G401 (cell line): ENCODE measurements at regions not wholly inside any gene's neighbourhood (a gene's known extent, or its start where the extent isn't known, plus 50 kb on each side); places are given as distances from the start of the nearest gene placed in this dataset.

Experiments
- DNase-seq: peaks from one replicate; pipeline ENCODE4 v3.0.0-alpha.2; 2015; ENCODE audit warnings: low spot score
- in situ Hi-C: cut with HindIII; loops from 2 replicates; pipeline ENCODE4 v1.10.0; 2016; ENCODE audit warnings: low sequenced_read_pairs, mixed read lengths

- no peak for DNase-seq
- in situ Hi-C loops: no loop called here
These were observed 702.3 kb downstream of the TRIML1 start for GRCh38 chr4:188841523-188841922.

GRCh38 chr4:188854436-188854835 is 715.2 kb downstream of the TRIML1 start:
- no peak for DNase-seq
- in situ Hi-C loops: no loop called here

DNA sequence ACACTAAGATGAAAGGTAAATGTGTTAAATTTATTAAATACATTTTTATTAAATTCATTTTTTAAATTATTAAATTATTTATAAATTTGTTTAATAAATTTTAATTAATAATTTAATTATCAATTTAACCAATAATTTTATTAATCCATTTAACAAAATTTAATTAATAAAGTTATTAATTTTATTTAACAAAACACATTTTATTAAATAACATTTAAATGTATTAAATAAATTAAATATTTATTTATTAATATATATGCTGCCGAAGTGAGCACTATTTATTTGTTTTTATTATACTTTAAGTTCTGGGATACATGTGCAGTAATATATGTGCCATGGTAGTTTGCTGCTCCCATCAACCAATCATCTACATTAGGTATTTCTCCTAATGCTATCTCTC is 719.5 kb downstream of the TRIML1 start:
- DNase-seq: no peak
- in situ Hi-C loops: no loop called here

DNA sequence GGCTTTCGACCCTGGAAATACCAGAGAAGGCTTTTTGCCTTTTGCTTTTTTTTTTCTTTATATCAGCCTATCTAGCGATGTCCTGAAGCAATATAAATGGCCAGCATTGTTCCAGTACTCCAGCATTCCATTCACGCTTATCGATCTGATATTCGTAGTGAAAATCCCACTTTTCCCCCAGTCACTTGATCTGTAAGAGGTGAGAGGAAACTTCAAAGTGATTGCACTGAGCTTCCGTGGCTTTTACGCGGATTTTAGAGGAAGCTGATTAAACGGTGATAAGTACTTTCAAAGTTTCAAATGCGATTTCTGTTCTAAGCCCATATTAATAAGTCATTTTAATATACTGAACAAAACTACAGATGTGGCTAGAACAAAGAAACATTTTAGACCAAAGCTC is 725.5 kb downstream of the TRIML1 start:
- in situ Hi-C loops: no loop called here

GRCh38 chr4:188867796-188868195 is 728.6 kb downstream of the TRIML1 start:
- in situ Hi-C loops: no loop called here
- DNase-seq: no peak

More for the DNA sequence above, 725.5 kb downstream of the TRIML1 start:
- no peak for DNase-seq

GRCh38 chr4:188869581-188869980 is 730.3 kb downstream of the TRIML1 start:
- in situ Hi-C loops: no loop called here

GRCh38 chr4:188872809-188873208 is 733.6 kb downstream of the TRIML1 start:
- in situ Hi-C loops: no loop called here
- no peak for DNase-seq

More at GRCh38 chr4:188869581-188869980, 730.3 kb downstream of the TRIML1 start:
- no peak for DNase-seq

DNA sequence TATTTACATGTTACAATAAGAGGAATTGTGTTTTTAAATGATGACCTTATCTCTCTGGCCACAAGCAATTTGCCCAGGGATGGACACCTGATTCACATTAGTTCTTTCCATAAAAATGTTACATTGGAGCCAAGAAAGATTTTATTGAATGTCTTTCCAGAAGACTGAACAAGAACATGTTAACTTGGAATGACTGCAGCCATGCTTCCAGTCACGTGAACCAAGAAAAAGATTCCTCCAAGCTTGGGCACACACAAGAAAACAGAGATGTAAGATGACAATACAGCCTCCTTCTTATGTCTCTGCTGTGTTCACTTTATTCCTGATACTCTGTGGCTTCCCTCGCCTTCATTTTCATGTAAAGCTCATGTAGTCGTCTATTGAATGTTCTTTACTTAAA is 737.6 kb downstream of the TRIML1 start:
- in situ Hi-C loops: no loop called here
- no peak for DNase-seq

- DNase-seq: no peak
- in situ Hi-C loops: no loop called here
These were observed 740.4 kb downstream of the TRIML1 start for GRCh38 chr4:188879598-188879997.

GRCh38 chr4:188887905-188888304 is 748.7 kb downstream of the TRIML1 start:
- no peak for DNase-seq
- in situ Hi-C loops: no loop called here

GRCh38 chr4:188892837-188893236 is 753.6 kb downstream of the TRIML1 start:
- in situ Hi-C loops: no loop called here
- no peak for DNase-seq

DNA sequence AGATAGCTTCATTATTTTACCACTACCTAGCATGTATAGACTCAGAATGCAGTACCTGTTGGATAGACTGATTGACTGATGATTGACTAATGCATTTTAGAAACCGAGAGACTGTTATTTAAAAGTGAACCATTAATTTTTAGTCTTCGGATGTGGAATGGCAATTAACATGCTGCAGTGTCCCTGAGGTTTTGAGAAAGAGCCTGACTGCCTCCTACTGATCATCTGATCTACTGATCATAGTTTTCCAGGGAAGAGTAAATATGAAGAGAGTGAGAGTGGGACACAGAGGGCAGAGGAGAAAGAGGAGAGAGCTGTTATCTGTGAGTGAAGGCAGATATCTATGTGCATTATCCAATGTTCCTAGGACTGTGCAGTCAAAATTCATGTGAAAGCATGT is 764.7 kb downstream of the TRIML1 start:
- in situ Hi-C loops: no loop called here
- DNase-seq: no peak

GRCh38 chr4:188904617-188905016 is 765.4 kb downstream of the TRIML1 start:
- in situ Hi-C loops: no loop called here
- DNase-seq: no peak

DNA sequence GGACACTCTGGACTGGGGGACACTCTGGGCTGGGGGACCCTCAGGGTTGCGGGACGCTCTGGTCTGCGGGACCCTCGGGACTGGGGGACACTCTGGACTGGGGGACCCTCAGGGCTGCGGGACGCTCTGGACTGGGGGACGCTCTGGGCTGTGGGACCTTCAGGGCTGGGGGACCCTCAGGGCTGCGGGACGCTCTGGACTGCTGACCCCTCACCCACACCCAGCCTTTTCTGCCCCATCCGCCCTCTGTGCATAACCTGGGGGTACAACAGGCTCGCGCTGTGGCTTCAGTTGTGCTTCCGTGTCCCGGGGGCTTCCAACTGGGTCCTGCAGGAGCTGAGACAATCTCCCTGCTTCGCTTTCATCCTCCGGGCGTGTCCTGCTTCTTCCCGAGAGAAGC is 766.0 kb downstream of the TRIML1 start:
- in situ Hi-C loops: no loop called here
- DNase-seq: no peak

DNA sequence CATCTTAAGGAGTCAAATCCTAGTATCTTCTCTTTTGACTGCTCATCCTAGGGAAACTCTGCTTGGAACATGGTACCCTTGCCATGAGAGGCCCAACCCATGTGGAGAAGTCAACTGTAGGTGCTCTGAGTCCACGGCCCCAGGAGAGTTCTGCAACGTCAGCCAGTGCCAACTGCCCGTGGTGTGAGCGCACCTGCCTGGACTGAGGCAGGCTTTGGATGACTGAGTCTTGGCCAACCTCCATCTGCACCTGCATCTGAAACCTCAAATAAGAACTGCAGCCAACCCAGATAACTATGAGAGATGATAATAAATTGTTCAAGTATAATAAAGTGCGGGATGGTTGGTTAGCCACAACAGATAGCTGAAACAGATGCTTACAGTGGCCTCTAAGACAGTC is 772.0 kb downstream of the TRIML1 start:
- DNase-seq: no peak
- in situ Hi-C loops: no loop called here

DNA sequence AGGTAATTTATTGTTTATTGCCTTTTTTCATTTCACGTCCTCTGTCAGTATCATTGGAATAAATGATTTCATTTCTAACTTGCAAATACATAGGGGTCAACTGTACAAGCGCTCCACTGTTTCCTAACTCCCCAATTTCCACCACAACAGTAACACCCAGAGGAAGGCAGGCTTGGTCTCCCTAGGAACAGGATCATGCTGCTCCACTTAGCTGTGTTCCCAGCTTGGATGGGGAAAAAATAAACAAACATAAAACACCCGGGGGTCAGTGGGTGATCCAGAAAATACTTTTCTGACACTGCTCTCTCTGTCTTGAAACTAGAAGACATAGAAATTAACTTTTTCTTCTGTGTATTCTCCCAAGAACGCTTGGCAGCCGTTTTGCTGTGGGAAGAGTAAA is 772.5 kb downstream of the TRIML1 start:
- no peak for DNase-seq
- in situ Hi-C loops: no loop called here

DNA sequence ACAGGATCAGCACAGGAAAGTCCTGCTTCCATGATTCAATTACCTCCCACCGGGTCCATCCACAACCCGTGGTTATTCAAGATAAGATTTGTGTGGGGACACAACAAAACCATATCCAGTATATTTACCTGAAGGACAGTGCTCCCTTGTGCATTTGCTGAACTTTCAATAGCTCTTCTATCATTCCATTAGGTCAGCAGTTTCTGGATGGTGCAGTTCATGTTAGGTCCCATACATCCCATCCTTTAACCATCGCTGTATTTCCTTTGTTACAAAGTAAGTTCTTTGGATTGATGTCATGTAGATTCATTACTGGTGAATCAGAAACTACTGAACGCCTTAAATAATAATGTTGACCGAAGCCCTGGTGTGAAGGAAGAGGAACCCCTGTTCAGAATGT is 775.9 kb downstream of the TRIML1 start:
- in situ Hi-C loops: no loop called here

GRCh38 chr4:188918787-188919186 is 779.5 kb downstream of the TRIML1 start:
- in situ Hi-C loops: no loop called here
- DNase-seq: no peak

More for the DNA sequence above, 775.9 kb downstream of the TRIML1 start:
- no peak for DNase-seq

DNA sequence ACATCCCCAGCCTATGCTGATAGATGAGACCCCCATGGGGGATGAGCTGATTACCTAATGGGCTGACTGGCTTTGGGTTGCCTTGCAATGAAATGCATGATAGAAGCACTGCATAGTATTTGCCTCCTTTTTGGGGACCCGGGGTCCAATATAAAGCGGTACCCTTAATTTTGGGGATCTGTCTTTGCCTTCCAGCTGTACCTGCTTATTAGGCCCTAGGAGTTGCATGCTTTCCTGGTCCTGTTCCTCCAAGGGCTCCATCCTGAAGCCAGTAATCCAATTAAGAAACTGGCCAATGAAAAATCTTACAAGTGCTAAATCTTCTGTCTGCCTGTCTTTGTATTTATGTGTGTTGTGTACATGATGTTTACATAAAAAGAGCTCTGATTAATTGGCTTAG is 791.6 kb downstream of the TRIML1 start:
- DNase-seq: no peak
- in situ Hi-C loops: no loop called here

GRCh38 chr4:188934320-188934962 is 795.2 kb downstream of the TRIML1 start:
- in situ Hi-C loops: no loop called here
- DNase-seq: no peak

GRCh38 chr4:188941524-188942119 is 802.4 kb downstream of the TRIML1 start:
- DNase-seq: no peak
- in situ Hi-C loops: no loop called here
